Vagina (tissue), 2 donors: ENCODE measurements at regions not wholly inside any gene's neighbourhood (a gene's known extent, or its start where the extent isn't known, plus 50 kb on each side); places are given as distances from the start of the nearest gene placed in this dataset.

ENCODE experiments used
- DNase-seq, 2 donors: peaks; one replicate each; pipeline ENCODE4 v3.0.0-alpha.2; 2017; ENCODE audit errors: extremely low spot score in 2 of 2
- H3K27ac ChIP-seq: fragments of 200-600 bp; sonication (generic); one replicate; pipeline ENCODE4 v1.5.1; 2019
- H3K27me3 ChIP-seq: fragments of 200-600 bp; sonication (generic); one replicate; pipeline ENCODE4 v1.5.1; 2019
- H3K36me3 ChIP-seq, 2 donors: fragments of 200-600 bp; sonication (generic); one replicate each; pipeline ENCODE4 v1.5.1; 2017 to 2019
- H3K4me1 ChIP-seq: fragments of 200-600 bp; sonication (generic); one replicate; pipeline ENCODE4 v1.5.1; 2019
- H3K4me3 ChIP-seq, 2 donors: fragments of 200-600 bp; sonication (generic); 1 replicate in 1 of 2; 2 replicates in 1 of 2; pipeline ENCODE4 v1.5.1; 2016 to 2019
- H3K9me3 ChIP-seq: fragments of 200-600 bp; sonication (generic); one replicate; pipeline ENCODE4 v1.5.1; 2019
- POLR2A ChIP-seq, 2 donors: fragments of 450-650 bp; IDR thresholded peaks; one replicate each; pipeline ENCODE4 v1.6.1; 2017; ENCODE audit warnings: antibody characterized with exemption in 2 of 2, mild to moderate bottlenecking in 2 of 2, moderate library complexity in 2 of 2
- POLR2AphosphoS5 ChIP-seq, 2 donors: sonication (generic); formaldehyde crosslinking; IDR thresholded peaks; one replicate each; pipeline ENCODE4 v1.9.0; 2017; ENCODE audit warnings: antibody characterized with exemption in 2 of 2, mild to moderate bottlenecking in 2 of 2, low read depth in 1 of 2; ENCODE audit not compliant: insufficient read depth in 1 of 2
- intact Hi-C: fragments of 100-400 bp; cut with DNase I; formaldehyde crosslinking; loops from one replicate; pipeline ENCODE4 v1.15.1; 2023
- TF ChIP-seq, protein P1 (sequence below), 3 experiments: fragments of 450-650 bp in 2 of 3; fragments of 200-600 bp in 1 of 3; sonication (generic) in 1 of 3; IDR thresholded peaks; one replicate each; pipeline ENCODE4 v1.5.1; 2017 to 2019; ENCODE audit warnings: antibody characterized with exemption in 3 of 3, mild to moderate bottlenecking in 2 of 3, moderate library complexity in 2 of 3

- intact Hi-C loops: no loop called here
- no peak overlapping the region for H3K4me3 ChIP-seq
- no peak overlapping the region for H3K27ac ChIP-seq
- H3K4me1 ChIP-seq: no peaks in the 10 kb centered on the region
- no peaks in the 10 kb centered on the region for H3K36me3 ChIP-seq
- no peak for DNase-seq
- no peaks in the 10 kb centered on the region for H3K9me3 ChIP-seq
- no peaks in the 10 kb centered on the region for H3K27me3 ChIP-seq
- TF ChIP-seq, protein P1, sequence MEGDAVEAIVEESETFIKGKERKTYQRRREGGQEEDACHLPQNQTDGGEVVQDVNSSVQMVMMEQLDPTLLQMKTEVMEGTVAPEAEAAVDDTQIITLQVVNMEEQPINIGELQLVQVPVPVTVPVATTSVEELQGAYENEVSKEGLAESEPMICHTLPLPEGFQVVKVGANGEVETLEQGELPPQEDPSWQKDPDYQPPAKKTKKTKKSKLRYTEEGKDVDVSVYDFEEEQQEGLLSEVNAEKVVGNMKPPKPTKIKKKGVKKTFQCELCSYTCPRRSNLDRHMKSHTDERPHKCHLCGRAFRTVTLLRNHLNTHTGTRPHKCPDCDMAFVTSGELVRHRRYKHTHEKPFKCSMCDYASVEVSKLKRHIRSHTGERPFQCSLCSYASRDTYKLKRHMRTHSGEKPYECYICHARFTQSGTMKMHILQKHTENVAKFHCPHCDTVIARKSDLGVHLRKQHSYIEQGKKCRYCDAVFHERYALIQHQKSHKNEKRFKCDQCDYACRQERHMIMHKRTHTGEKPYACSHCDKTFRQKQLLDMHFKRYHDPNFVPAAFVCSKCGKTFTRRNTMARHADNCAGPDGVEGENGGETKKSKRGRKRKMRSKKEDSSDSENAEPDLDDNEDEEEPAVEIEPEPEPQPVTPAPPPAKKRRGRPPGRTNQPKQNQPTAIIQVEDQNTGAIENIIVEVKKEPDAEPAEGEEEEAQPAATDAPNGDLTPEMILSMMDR (IDR thresholded peaks at IDR 0.05): no peak
- TF ChIP-seq POLR2A (IDR thresholded peaks at IDR 0.05) (no peak), POLR2AphosphoS5 (IDR thresholded peaks at IDR 0.05; ENCODE audit: insufficient read depth in 1 of 2, low read depth in 1 of 2) (no peak)
Measured at GRCh38 chr6:23343610-23344306, 774.4 kb downstream of the HDGFL1 start.

DNA sequence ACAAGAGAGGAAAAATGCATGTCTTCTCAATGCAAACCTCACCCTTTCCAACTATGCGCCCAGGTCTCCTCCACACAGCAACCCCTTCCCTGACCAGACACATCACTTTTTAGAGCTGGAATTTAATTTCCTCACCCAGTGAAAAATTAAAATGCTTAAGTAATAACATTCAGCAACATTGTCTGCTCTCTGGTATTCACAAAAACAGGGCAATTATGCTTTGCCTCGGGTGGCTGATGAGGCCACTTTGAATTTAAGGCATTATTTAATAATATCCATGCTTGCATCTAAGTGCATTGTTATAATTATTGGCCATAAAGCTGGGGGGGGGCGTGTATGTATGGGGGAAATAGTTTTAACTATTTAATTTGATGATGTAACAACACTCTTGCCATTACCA, 777.8 kb upstream of the NRSN1 start:
- intact Hi-C loops: no loop called here
- Histone ChIP-seq H3K27ac (no peak overlapping the region), H3K27me3 (no peaks in the 10 kb centered on the region), H3K36me3 (no peaks in the 10 kb centered on the region), H3K9me3 (no peaks in the 10 kb centered on the region), H3K4me3 (no peak overlapping the region), H3K4me1 (no peaks in the 10 kb centered on the region)
- no peak for DNase-seq
- TF ChIP-seq POLR2AphosphoS5 (IDR thresholded peaks at IDR 0.05; ENCODE audit: insufficient read depth in 1 of 2, low read depth in 1 of 2) (no peak), POLR2A (IDR thresholded peaks at IDR 0.05) (no peak)
- TF ChIP-seq, protein P1 (IDR thresholded peaks at IDR 0.05): no peak

DNA sequence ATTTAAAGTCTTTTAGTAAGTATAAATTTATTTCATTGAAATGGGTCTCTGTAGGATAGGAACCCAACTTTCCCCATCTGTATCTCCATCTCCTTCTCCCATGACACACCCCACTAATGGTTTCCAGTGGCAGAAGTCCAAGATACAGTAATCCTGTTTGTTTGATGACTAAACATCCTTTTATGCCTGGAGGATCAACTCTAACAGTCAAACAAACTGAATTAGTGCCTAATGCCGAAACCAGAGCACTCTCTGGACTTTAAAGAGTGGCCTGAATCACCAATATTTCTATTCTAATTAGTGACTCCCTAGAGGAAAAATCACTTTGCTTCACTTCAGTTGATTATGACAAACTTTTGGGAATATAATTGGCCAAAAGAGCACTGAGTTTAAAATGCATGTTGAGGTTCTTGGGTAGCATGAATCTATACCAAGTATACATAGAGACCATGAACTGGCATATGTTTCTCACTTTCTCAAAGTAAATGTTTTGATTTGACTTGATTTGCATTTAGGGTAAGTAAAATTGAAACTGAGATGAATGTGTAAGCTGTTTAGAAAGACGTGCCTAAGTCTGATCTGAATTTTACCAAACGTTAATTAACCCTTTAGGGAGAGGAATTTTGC, 776.4 kb upstream of the NRSN1 start:
- DNase-seq: no peak
- TF ChIP-seq POLR2A (IDR thresholded peaks at IDR 0.05) (no peak), POLR2AphosphoS5 (IDR thresholded peaks at IDR 0.05; ENCODE audit: insufficient read depth in 1 of 2, low read depth in 1 of 2) (no peak)
- TF ChIP-seq, protein P1 (IDR thresholded peaks at IDR 0.05): no peak
- no peaks in the 10 kb centered on the region for H3K36me3 ChIP-seq
- H3K9me3 ChIP-seq: no peaks in the 10 kb centered on the region
- H3K27me3 ChIP-seq: no peaks in the 10 kb centered on the region
- H3K27ac ChIP-seq: no peak overlapping the region
- H3K4me3 ChIP-seq: no peak overlapping the region
- intact Hi-C loops: no loop called here
- H3K4me1 ChIP-seq: no peaks in the 10 kb centered on the region

DNA sequence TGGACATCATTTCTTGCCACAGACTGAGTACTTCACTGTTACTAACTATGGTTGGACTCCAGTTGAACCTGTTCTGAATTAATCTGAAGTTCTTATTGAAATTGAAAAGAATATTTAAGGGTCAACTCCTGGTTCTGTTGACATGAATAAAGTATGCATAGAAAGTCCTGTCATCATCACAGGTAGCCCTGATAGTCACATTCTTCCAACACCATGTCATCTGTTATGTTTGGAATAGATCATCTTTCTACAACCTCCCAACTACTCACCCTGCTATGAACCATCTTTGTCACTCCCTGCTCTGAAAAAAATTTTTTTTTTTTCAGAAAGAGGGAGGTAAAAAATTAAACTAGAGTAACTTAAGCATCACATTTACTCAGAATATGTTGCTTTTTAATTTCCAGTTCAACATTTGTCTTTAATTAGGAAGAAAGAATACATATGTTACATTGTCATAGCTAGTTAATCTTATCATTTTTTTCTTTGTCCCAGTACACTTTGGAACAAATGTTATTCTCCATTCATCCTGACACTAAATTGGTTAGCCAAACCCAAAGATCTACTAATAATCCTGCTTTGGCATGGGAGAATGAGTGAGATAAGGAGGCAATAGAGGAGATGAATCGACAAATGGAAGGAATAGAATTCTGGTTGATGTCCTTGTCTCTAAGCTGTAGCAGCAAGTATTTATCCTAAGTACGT, 775.1 kb upstream of the NRSN1 start:
- Histone ChIP-seq H3K4me3 (no peak overlapping the region), H3K27ac (no peak overlapping the region), H3K27me3 (no peaks in the 10 kb centered on the region), H3K36me3 (no peaks in the 10 kb centered on the region), H3K9me3 (no peaks in the 10 kb centered on the region), H3K4me1 (no peaks in the 10 kb centered on the region)
- DNase-seq: no peak
- intact Hi-C loops: no loop called here
- TF ChIP-seq, protein P1 (IDR thresholded peaks at IDR 0.05): no peak
- TF ChIP-seq POLR2A (IDR thresholded peaks at IDR 0.05) (no peak), POLR2AphosphoS5 (IDR thresholded peaks at IDR 0.05; ENCODE audit: insufficient read depth in 1 of 2, low read depth in 1 of 2) (no peak)

GRCh38 chr6:23354004-23354403, 772.0 kb upstream of the NRSN1 start:
- TF ChIP-seq, protein P1 (IDR thresholded peaks at IDR 0.05): no peak
- TF ChIP-seq POLR2AphosphoS5 (IDR thresholded peaks at IDR 0.05; ENCODE audit: insufficient read depth in 1 of 2, low read depth in 1 of 2) (no peak), POLR2A (IDR thresholded peaks at IDR 0.05) (no peak)
- intact Hi-C loops: no loop called here
- no peaks in the 10 kb centered on the region for H3K36me3 ChIP-seq
- no peak overlapping the region for H3K27ac ChIP-seq
- H3K27me3 ChIP-seq: no peaks in the 10 kb centered on the region
- H3K9me3 ChIP-seq: no peaks in the 10 kb centered on the region
- H3K4me3 ChIP-seq: no peak overlapping the region
- no peak for DNase-seq
- H3K4me1 ChIP-seq: no peaks in the 10 kb centered on the region
